ENCODE measurements at regions not wholly inside any gene's neighbourhood (a gene's known extent, or its start where the extent isn't known, plus 50 kb on each side); places are given as distances from the start of the nearest gene placed in this dataset.

DNA sequence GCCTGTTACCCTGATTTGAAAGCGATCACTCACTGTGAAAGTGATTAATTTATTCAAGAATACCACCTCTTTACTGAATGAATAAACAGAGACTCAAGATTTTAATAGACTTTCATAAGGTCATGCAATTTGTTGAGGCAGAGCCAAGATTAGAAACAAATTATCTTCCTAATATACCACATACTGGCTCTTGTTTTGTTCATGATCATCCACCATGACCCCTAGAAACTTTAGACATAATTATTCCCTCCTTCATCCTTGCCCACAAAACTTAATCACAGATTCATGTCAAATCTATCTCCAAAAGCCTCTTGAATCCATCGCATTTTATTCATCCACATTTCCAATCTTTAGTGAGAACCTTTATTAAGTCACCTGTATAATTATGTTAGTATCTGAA lies 152.3 kb downstream of the ATXN7L3B start:
- intact Hi-C loops (cut with DNase I), result no loop called here

DNA sequence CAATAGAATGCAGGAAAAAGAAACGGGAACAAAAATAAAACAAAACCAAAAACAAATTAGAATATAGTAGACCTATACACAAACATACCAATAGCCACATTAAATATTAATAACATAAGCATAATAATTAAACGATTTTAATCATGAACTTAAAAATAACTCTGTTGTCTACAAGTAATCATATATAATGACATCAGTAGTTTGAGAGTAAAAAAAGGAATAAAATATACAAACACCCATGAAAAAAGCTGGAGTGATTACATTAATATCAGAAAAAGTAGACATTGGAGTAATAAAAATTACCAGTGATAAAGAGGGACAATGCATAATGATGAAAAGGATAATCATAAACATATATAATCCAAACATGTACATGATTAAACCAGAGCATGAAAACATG lies 181.8 kb downstream of the ATXN7L3B start:
- Histone ChIP-seq H3K27me3 (no peaks in the 10 kb centered on the region), H3K36me3 (no peaks in the 10 kb centered on the region), H3K4me1 (no peaks in the 10 kb centered on the region), H3K4me3 (replicated peaks in 1 of 3) (no peak overlapping the region), H3K9me3 (no peaks in the 10 kb centered on the region), H3K27ac (no peak overlapping the region)
- WGBS, 2 donors, result 87 to 89% methylated on average over 2 of the region's 2 CpGs
- intact Hi-C loops (cut with DNase I), result no loop called here
- no peak for DNase-seq
- TF ChIP-seq POLR2A (IDR thresholded peaks at IDR 0.05), result no peak
- TF ChIP-seq, protein P1, sequence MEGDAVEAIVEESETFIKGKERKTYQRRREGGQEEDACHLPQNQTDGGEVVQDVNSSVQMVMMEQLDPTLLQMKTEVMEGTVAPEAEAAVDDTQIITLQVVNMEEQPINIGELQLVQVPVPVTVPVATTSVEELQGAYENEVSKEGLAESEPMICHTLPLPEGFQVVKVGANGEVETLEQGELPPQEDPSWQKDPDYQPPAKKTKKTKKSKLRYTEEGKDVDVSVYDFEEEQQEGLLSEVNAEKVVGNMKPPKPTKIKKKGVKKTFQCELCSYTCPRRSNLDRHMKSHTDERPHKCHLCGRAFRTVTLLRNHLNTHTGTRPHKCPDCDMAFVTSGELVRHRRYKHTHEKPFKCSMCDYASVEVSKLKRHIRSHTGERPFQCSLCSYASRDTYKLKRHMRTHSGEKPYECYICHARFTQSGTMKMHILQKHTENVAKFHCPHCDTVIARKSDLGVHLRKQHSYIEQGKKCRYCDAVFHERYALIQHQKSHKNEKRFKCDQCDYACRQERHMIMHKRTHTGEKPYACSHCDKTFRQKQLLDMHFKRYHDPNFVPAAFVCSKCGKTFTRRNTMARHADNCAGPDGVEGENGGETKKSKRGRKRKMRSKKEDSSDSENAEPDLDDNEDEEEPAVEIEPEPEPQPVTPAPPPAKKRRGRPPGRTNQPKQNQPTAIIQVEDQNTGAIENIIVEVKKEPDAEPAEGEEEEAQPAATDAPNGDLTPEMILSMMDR (IDR thresholded peaks at IDR 0.05), result no peak

More for the DNA sequence above, 152.3 kb downstream of the ATXN7L3B start:
- Histone ChIP-seq H3K27me3 (no peaks in the 10 kb centered on the region), H3K9me3 (no peaks in the 10 kb centered on the region), H3K4me3 (replicated peaks in 1 of 3) (no peak overlapping the region), H3K4me1 (no peaks in the 10 kb centered on the region), H3K27ac (no peak overlapping the region), H3K36me3 (no peaks in the 10 kb centered on the region)
- 92 to 96% methylated on average over 2 of the region's 2 CpGs for WGBS, 2 donors
- no peak for DNase-seq
- TF ChIP-seq POLR2A (IDR thresholded peaks at IDR 0.05), result no peak
- TF ChIP-seq, protein P1 (IDR thresholded peaks at IDR 0.05), result no peak

DNA sequence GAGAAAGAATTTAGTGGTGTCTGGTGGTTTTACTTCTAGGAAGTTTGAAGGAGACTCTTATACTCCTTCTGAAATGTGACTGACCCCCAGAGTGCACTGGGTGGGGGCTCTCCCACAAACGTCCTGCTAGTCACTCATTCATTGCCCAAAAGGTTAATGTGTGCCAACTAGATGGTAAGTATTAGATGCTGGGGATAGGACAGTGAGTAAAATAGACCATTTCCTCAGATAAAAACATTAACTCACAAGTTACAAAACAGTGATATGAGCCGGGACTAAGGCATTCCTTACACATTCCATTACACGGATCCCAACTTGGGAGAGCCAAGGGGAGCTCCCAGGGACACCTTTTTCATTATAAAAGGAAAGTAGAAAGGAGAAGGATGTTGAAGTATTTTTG lies 185.1 kb downstream of the ATXN7L3B start:
- no peaks in the 10 kb centered on the region for H3K9me3 ChIP-seq
- intact Hi-C loops (cut with DNase I), result no loop called here
- 46 to 50% methylated on average over 3 of the region's 3 CpGs for WGBS, 2 donors

DNA sequence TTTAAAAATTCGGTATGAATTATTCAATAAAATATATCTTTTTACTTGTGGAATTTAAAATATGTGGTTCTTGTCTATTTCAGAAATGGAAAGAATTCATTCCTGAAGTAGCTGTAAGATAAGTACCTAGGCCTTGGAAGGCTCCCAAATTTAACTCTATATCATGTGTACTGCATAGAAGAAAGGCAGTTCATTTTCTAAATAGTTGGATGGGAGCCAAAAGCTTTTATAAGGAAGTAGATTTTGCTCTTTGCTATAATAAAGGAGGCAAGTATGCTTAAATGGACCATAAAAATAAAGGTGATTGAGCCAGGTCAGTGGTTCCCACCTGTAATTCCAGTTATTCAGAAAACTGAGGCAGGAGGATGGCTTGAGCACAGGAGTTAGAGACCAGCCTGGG lies 187.5 kb downstream of the ATXN7L3B start:
- H3K4me1 ChIP-seq, result no peaks in the 10 kb centered on the region
- intact Hi-C loops (cut with DNase I), result no loop called here
- TF ChIP-seq, protein P1 (IDR thresholded peaks at IDR 0.05), result no peak
- no peak for TF ChIP-seq POLR2A (IDR thresholded peaks at IDR 0.05)

More for the DNA sequence above, 185.1 kb downstream of the ATXN7L3B start:
- H3K4me3 ChIP-seq (replicated peaks in 1 of 3), result no peak overlapping the region
- no peak for DNase-seq
- no peaks in the 10 kb centered on the region for H3K36me3 ChIP-seq
- TF ChIP-seq, protein P1 (IDR thresholded peaks at IDR 0.05), result no peak
- TF ChIP-seq POLR2A (IDR thresholded peaks at IDR 0.05), result no peak
- H3K27ac ChIP-seq, result no peak overlapping the region
- H3K27me3 ChIP-seq, result no peaks in the 10 kb centered on the region
- no peaks in the 10 kb centered on the region for H3K4me1 ChIP-seq

DNA sequence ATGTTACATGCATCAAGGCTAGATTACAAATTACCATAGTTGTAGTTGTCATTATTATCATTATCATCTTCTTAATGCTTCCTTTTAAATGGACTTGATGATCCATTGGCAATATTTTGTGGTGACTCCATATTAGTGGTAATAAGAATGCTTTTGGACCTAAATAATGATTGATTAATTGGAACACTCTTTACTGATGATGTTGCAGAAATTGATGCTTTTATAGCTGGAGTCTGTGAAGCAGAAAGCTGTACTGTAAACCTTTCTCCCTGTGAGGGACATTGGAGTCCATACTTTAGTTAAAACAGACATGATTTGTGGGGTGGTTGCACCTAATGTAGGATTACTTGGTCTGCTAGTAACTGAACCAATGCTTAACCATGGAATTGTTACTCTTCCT lies 190.4 kb downstream of the ATXN7L3B start:
- H3K27ac ChIP-seq, result no peak overlapping the region
- no peaks in the 10 kb centered on the region for H3K36me3 ChIP-seq
- TF ChIP-seq, protein P1 (IDR thresholded peaks at IDR 0.05), result no peak
- TF ChIP-seq POLR2A (IDR thresholded peaks at IDR 0.05), result no peak
- H3K9me3 ChIP-seq, result no peaks in the 10 kb centered on the region
- H3K4me1 ChIP-seq, result no peaks in the 10 kb centered on the region
- H3K27me3 ChIP-seq, result no peaks in the 10 kb centered on the region
- no peak for DNase-seq
- intact Hi-C loops (cut with DNase I), result no loop called here
- H3K4me3 ChIP-seq (replicated peaks in 1 of 3), result no peak overlapping the region

More for the DNA sequence above, 187.5 kb downstream of the ATXN7L3B start:
- DNase-seq, result no peak
- Histone ChIP-seq H3K9me3 (no peaks in the 10 kb centered on the region), H3K27ac (no peak overlapping the region), H3K36me3 (no peaks in the 10 kb centered on the region), H3K4me3 (replicated peaks in 1 of 3) (no peak overlapping the region), H3K27me3 (no peaks in the 10 kb centered on the region)
- 75 to 81% methylated on average over 1 of the region's 1 CpG for WGBS, 2 donors

Measured in thyroid gland (tissue), 4 donors.